Mesothelial cell of epicardium (in vitro differentiated cells): ENCODE measurements at regions not wholly inside any gene's neighbourhood (a gene's known extent, or its start where the extent isn't known, plus 50 kb on each side); places are given as distances from the start of the nearest gene placed in this dataset.

ENCODE experiments used
- DNase-seq, 2 experiments: peaks; one replicate each; pipeline ENCODE4 v3.0.0; 2021; ENCODE audit warnings: low spot score in 2 of 2; ENCODE audit not compliant: unreplicated experiment in 2 of 2
- H3K27ac Mint-ChIP-seq: 2 replicates; pipeline ENCODE4 v1.8.0; 2021; ENCODE audit warnings: mixed read lengths
- H3K27me3 Mint-ChIP-seq: 2 replicates; pipeline ENCODE4 v1.8.0; 2021; ENCODE audit warnings: low read depth, mixed read lengths
- H3K36me3 Mint-ChIP-seq: 2 replicates; pipeline ENCODE4 v1.8.0; 2021; ENCODE audit warnings: mixed read lengths
- H3K4me1 Mint-ChIP-seq: 2 replicates; pipeline ENCODE4 v1.8.0; 2021; ENCODE audit warnings: mixed read lengths
- H3K4me3 Mint-ChIP-seq: 2 replicates; pipeline ENCODE4 v1.8.0; 2021; ENCODE audit warnings: mild to moderate bottlenecking, moderate library complexity, mixed read lengths
- H3K9me3 Mint-ChIP-seq: 2 replicates; pipeline ENCODE4 v1.8.0; 2021; ENCODE audit warnings: mixed read lengths
- TF ChIP-seq, protein P1 (sequence below): fragments of 200-600 bp; sonication (generic); IDR thresholded peaks from one replicate; pipeline ENCODE4 v1.5.0; 2021; ENCODE audit warnings: antibody characterized with exemption; ENCODE audit not compliant: unreplicated experiment

DNA sequence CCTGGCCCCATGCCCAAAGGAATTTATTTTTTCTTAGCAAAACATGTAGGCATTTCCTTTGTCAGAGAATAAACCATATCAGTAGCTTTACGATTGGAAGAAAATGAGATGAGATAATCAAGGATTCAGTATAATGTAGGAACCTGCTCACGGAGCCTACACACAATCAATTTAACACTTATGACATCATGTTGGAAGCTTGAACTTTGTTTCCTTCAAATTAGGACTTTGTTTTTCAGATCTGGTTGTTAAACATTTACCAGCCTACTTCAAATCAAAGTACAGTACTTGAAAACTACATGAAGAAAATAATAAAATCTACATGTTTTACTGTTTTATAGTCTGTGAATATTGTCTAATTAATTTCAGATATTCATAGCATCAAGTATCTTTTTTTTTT, 639.0 kb upstream of the ATXN8OS start:
- no peak for DNase-seq
- peaks cover 2% of the 10 kb centered on the region for H3K36me3 Mint-ChIP-seq
- no peaks in the 10 kb centered on the region for H3K27me3 Mint-ChIP-seq
- TF ChIP-seq, protein P1, sequence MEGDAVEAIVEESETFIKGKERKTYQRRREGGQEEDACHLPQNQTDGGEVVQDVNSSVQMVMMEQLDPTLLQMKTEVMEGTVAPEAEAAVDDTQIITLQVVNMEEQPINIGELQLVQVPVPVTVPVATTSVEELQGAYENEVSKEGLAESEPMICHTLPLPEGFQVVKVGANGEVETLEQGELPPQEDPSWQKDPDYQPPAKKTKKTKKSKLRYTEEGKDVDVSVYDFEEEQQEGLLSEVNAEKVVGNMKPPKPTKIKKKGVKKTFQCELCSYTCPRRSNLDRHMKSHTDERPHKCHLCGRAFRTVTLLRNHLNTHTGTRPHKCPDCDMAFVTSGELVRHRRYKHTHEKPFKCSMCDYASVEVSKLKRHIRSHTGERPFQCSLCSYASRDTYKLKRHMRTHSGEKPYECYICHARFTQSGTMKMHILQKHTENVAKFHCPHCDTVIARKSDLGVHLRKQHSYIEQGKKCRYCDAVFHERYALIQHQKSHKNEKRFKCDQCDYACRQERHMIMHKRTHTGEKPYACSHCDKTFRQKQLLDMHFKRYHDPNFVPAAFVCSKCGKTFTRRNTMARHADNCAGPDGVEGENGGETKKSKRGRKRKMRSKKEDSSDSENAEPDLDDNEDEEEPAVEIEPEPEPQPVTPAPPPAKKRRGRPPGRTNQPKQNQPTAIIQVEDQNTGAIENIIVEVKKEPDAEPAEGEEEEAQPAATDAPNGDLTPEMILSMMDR = no peak
- H3K9me3 Mint-ChIP-seq = peaks cover 5% of the 10 kb centered on the region
- no peak overlapping the region for H3K27ac Mint-ChIP-seq
- no peaks in the 10 kb centered on the region for H3K4me1 Mint-ChIP-seq
- H3K4me3 Mint-ChIP-seq = no peak overlapping the region

DNA sequence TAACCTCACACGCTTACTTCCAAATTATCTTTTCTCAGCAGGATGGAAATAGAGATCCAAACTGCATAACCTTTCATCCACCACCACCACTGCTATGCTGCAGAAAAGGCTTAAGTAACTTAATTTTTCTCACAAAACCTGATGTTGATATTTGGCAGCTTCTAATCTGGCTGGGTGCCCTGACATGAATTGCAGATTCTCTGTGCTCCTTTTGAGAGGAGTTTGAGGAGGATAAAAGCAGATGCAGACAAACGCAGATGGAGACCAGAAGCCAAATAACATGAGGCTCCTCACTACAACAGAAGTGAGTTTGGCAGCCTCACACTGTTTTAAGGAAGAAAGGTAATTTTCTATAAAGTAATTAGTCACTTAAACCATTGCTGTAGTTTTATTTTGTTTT, 646.2 kb upstream of the ATXN8OS start:
- Mint-ChIP-seq H3K27ac (no peak overlapping the region), H3K27me3 (no peaks in the 10 kb centered on the region), H3K4me1 (peaks cover 21% of the 10 kb centered on the region), H3K36me3 (no peaks in the 10 kb centered on the region), H3K9me3 (no peaks in the 10 kb centered on the region), H3K4me3 (no peak overlapping the region)
- TF ChIP-seq, protein P1 = no peak
- no peak for DNase-seq

DNA sequence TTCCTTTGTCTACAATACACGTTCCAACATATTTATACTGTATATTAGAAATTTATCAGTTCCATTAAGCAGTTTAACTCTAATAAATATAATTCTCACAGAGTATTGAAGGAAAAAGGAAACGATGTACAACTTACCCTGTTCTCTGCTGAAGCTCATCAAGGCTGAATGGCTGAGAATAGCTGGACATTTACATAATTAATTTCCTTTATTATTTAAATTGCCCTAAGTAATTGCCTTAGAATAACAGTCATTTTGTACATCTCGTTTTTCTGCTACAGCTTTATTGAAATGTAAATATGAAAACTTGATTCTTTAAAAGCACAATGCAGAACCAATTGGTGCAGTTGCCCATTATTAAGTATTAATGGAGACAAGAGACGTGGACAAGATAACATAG, 648.3 kb upstream of the ATXN8OS start:
- Mint-ChIP-seq H3K4me3 (no peak overlapping the region), H3K36me3 (no peaks in the 10 kb centered on the region), H3K27me3 (no peaks in the 10 kb centered on the region), H3K9me3 (no peaks in the 10 kb centered on the region), H3K27ac (no peak overlapping the region), H3K4me1 (peaks cover 21% of the 10 kb centered on the region)
- TF ChIP-seq, protein P1 = no peak
- no peak for DNase-seq

DNA sequence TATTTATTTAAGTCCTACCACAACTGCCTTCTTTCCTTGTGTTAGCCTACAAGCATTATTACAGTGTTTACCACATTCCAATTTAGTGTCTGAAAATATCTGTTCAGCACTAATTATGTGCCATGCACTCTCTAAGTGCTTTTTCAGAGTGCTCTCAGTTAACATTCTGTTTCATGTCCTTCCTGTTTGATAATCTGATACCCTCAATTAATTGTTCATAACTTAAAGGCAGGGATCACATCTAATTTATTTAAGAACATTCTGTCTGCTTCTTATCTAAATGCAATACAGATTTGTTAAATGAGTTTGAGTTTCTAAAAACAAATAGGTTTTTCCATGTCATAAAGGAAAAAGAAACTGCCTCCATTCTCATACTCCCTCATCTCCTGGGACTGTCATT, 649.6 kb upstream of the ATXN8OS start:
- H3K27me3 Mint-ChIP-seq = peaks cover 1% of the 10 kb centered on the region
- H3K4me3 Mint-ChIP-seq = no peak overlapping the region
- H3K27ac Mint-ChIP-seq = peak overlapping the region; percentile 48
- TF ChIP-seq, protein P1 = no peak
- H3K36me3 Mint-ChIP-seq = no peaks in the 10 kb centered on the region
- no peaks in the 10 kb centered on the region for H3K9me3 Mint-ChIP-seq
- DNase-seq = no peak
- peaks cover 21% of the 10 kb centered on the region for H3K4me1 Mint-ChIP-seq

DNA sequence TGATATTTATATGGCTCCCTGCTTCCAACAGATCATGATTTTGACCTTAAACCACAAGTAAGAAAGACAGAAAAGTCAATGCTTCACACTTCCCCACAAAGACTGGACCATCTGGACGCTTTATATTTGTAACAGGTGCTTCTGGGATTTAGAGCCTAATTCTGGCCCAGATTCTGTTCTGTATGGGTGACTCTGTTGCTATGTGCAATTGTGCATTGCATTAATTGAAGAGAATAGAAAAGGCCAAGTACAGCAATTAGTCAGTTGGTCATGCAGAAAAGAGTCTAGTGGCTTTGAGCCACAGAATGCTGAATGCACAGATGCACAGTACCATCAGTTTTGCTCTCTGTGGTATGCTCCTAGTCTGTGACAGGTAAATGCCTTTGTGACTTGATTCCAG, 657.4 kb upstream of the ATXN8OS start:
- Mint-ChIP-seq H3K9me3 (no peaks in the 10 kb centered on the region), H3K4me3 (no peak overlapping the region), H3K4me1 (no peaks in the 10 kb centered on the region), H3K27ac (no peak overlapping the region), H3K27me3 (peaks cover 4% of the 10 kb centered on the region), H3K36me3 (no peaks in the 10 kb centered on the region)
- no peak for DNase-seq
- TF ChIP-seq, protein P1 = no peak

DNA sequence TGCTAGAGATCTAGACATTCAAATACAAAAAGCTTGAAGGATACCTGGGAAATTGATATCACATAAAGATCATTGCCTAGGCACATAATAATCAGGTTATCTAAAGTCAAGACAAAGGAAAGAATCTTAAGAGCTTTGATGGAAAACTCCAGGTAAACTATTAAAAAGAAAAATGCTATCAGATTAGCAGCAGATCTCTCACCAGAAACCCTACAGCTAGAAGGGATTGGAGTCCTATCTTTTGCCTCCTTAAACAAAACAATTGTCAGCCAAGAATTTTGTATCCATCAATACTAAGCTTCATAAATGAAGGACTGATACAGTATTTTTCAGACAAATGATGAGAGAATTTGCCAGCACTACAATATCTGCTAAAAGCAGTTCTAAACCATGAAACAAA, 682.4 kb upstream of the ATXN8OS start:
- H3K36me3 Mint-ChIP-seq = peaks cover 16% of the 10 kb centered on the region
- H3K9me3 Mint-ChIP-seq = peaks cover 59% of the 10 kb centered on the region
- H3K4me1 Mint-ChIP-seq = peaks cover 2% of the 10 kb centered on the region
- H3K27ac Mint-ChIP-seq = no peak overlapping the region
- DNase-seq = no peak
- TF ChIP-seq, protein P1 = no peak
- no peaks in the 10 kb centered on the region for H3K27me3 Mint-ChIP-seq
- no peak overlapping the region for H3K4me3 Mint-ChIP-seq
